AG04450 (cell line): ENCODE measurements at regions not wholly inside any gene's neighbourhood (a gene's known extent, or its start where the extent isn't known, plus 50 kb on each side); places are given as distances from the start of the nearest gene placed in this dataset.

Experiments used
- CTCF ChIA-PET: fragments of 300-600, 350-600 bp; formaldehyde crosslinking; extraction: SDS; loops from one replicate; lab custom pipeline; 2022; ENCODE audit warnings: antibody characterized with exemption, inconsistent platforms; lab: Charles Lee
- POLR2A ChIA-PET: fragments of 350-600 bp; formaldehyde crosslinking; extraction: SDS; loops from one replicate; lab custom pipeline; 2021; ENCODE audit warnings: antibody characterized with exemption, inconsistent platforms; lab: Yijun Ruan, JAX
- DNase-seq: peaks from one replicate; pipeline ENCODE4 v3.0.0-alpha.2; 2011; ENCODE audit warnings: low read depth, low spot score
- H3K27ac ChIP-seq: one replicate; pipeline ENCODE4 v1.5.1; 2012; ENCODE audit warnings: low read depth, low read length, control low read depth
- H3K27me3 ChIP-seq: one replicate; pipeline ENCODE4 v1.6.0; 2012; ENCODE audit warnings: low read length; ENCODE audit not compliant: control insufficient read depth, insufficient read depth
- H3K4me3 ChIP-seq: 2 replicates; pipeline ENCODE4 v1.5.1; 2011; ENCODE audit warnings: mild to moderate bottlenecking, low read depth, low read length, control low read depth
- H3K9me3 ChIP-seq: 2 replicates; pipeline ENCODE4 v1.5.1; 2012; ENCODE audit warnings: low read length; ENCODE audit not compliant: control insufficient read depth, insufficient read depth
- CTCF ChIP-seq: IDR thresholded peaks from 2 replicates; pipeline ENCODE4 v1.5.1; 2011; ENCODE audit warnings: low read depth, low read length, control low read depth, inconsistent platforms

GRCh38 chr16:72278301-72278700 is 106.3 kb upstream of the PMFBP1 start:
- POLR2A ChIA-PET = no interaction called here
- TF ChIP-seq CTCF = no peak
- Histone ChIP-seq H3K4me3 (no peak overlapping the region), H3K27me3 (no peaks in the 10 kb centered on the region), H3K27ac (no peak overlapping the region), H3K9me3 (no peaks in the 10 kb centered on the region)
- DNase-seq = no peak
- CTCF ChIA-PET = no interaction called here

DNA sequence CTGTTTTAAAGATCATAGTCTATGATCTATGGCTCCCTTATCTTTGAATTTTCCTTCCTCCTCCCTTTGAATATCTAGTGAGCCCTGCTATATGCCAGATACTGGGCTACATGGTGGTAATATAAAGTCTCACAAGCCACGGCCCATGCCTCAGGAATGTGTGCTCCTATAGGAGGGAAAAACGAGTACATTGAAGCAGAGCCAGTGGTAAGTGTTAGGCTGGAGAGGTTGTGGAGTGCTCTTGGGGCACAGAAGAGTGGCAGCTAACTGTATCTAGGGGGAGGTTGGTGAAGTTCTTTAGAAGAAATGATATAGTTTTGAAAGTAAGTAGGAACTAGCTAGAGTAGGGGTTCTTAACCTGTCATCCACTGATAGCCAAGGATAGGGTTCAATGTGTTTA is 105.8 kb upstream of the PMFBP1 start:
- CTCF ChIA-PET = no interaction called here
- no peak for TF ChIP-seq CTCF
- POLR2A ChIA-PET = no interaction called here

DNA sequence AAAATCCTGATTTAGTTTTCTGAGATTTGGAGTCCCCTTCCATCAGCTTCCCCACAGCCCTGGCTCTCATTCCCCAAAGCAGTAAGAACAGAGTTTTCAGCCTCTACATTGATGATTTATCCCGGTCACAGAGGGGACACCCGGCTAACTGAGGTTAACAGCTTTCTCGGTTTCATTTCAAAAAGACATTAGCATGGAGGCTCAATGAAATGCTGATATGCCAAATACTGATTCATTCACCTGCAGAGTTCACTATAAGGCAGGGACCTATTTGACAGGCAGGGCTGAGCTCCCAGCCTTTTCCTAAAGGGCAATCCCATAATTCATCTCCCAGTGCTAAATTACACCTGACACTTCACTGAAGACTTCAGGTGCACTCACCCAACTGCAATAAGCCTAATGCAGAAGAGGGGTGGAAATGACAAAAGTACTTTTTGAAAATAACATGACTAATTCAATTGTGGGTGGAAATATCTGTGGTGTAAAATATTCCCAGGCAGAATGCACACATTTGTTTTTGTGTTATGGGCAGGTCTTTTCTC is 99.8 kb upstream of the PMFBP1 start:
- no peak for DNase-seq
- ChIA-PET CTCF (no interaction called here), POLR2A (no interaction called here)
- Histone ChIP-seq H3K4me3 (no peak overlapping the region), H3K27ac (no peak overlapping the region), H3K9me3 (no peaks in the 10 kb centered on the region), H3K27me3 (no peaks in the 10 kb centered on the region)
- no peak for TF ChIP-seq CTCF

More for the DNA sequence above, 105.8 kb upstream of the PMFBP1 start:
- no peak overlapping the region for H3K27ac ChIP-seq
- DNase-seq = no peak
- no peaks in the 10 kb centered on the region for H3K9me3 ChIP-seq
- no peak overlapping the region for H3K4me3 ChIP-seq
- no peaks in the 10 kb centered on the region for H3K27me3 ChIP-seq

DNA sequence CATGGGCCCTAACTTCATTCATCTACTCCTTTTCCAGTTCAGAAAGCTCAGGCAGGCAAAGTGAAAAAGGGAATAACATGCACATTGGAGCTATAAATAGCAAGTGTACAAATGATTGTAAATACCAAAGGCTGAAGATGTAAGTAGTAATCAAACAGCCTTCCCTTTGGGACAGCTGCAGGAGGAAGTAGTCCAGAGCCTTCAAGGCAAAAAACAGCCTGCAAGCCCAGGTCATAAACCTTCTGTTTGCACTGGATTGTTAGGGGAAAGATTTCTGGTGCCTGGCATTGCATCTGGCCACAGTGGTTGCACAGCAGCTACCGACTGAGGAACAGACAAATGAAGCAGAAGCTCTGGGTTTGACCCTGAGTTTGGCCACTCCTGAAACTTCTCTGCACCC is 98.6 kb upstream of the PMFBP1 start:
- CTCF ChIA-PET = no interaction called here
- H3K9me3 ChIP-seq = no peaks in the 10 kb centered on the region
- H3K4me3 ChIP-seq = no peak overlapping the region
- POLR2A ChIA-PET = no interaction called here
- H3K27ac ChIP-seq = no peak overlapping the region
- no peaks in the 10 kb centered on the region for H3K27me3 ChIP-seq
- no peak for TF ChIP-seq CTCF
- DNase-seq = no peak

- no peak overlapping the region for H3K4me3 ChIP-seq
- H3K27ac ChIP-seq = no peak overlapping the region
- TF ChIP-seq CTCF = no peak
- H3K9me3 ChIP-seq = no peaks in the 10 kb centered on the region
- H3K27me3 ChIP-seq = no peaks in the 10 kb centered on the region
- POLR2A ChIA-PET = no interaction called here
- CTCF ChIA-PET = no interaction called here
- no peak for DNase-seq
Measured at GRCh38 chr16:72266836-72267235, 94.9 kb upstream of the PMFBP1 start.
